IMR-90 (cell line): ENCODE measurements at regions not wholly inside any gene's neighbourhood (a gene's known extent, or its start where the extent isn't known, plus 50 kb on each side); places are given as distances from the start of the nearest gene placed in this dataset.

Experiments
- ATAC-seq: fragments of 200-7000 bp; cut with Tn5 transposase; 2 replicates; pipeline ENCODE4 v1.9.1; 2020; ENCODE audit warnings: low read depth, mild to moderate bottlenecking, moderate library complexity
- BruUV-seq: library from RNA; stranded (reverse); fragments of 400-500 nt; replicated peaks from 2 replicates; lab custom pipeline; 2021; lab: Mats Ljungman, UMichigan
- CTCF ChIA-PET: fragments of 300-600 bp; formaldehyde crosslinking; extraction: SDS; loops from one replicate; lab custom pipeline; 2021; ENCODE audit warnings: antibody characterized with exemption; lab: Yijun Ruan, JAX
- POLR2A ChIA-PET: fragments of 300-600 bp; sonication (Branson Sonifier 250); formaldehyde crosslinking; loops from one replicate; lab custom pipeline; 2022; ENCODE audit warnings: antibody characterized with exemption; ENCODE audit not compliant: unreplicated experiment; lab: Charles Lee
- DNase-seq: peaks from one replicate; pipeline ENCODE4 v3.0.0; 2013
- H2AFZ ChIP-seq: replicated peaks from 2 replicates; pipeline ENCODE3; 2013; ENCODE audit warnings: low read length, mild to moderate bottlenecking; ENCODE audit not compliant: poor library complexity
- H2AK5ac ChIP-seq: 2 replicates; pipeline ENCODE4 v1.6.1; 2013; ENCODE audit warnings: low read depth, low read length, inconsistent platforms
- H2AK9ac ChIP-seq: replicated peaks from 2 replicates; pipeline ENCODE3; 2013; ENCODE audit warnings: mild to moderate bottlenecking, low read depth, low read length, moderate library complexity; ENCODE audit not compliant: poor library complexity
- H2BK120ac ChIP-seq: 2 replicates; pipeline ENCODE4 v1.6.1; 2013; ENCODE audit warnings: low read depth, low read length, inconsistent platforms
- H2BK15ac ChIP-seq: 3 replicates; pipeline ENCODE4 v1.6.1; 2013; ENCODE audit warnings: low read depth, low read length, inconsistent platforms
- H2BK20ac ChIP-seq: 2 replicates; pipeline ENCODE4 v1.6.1; 2013; ENCODE audit warnings: low read depth, mild to moderate bottlenecking, inconsistent platforms, low read length, moderate library complexity
- H2BK5ac ChIP-seq: 2 replicates; pipeline ENCODE4 v1.6.1; 2013; ENCODE audit warnings: mild to moderate bottlenecking, low read depth, low read length, inconsistent platforms; ENCODE audit not compliant: poor library complexity, severe bottlenecking
- H3K14ac ChIP-seq: replicated peaks from 2 replicates; pipeline ENCODE4 v1.6.1; 2013; ENCODE audit warnings: low read depth, low read length, inconsistent platforms
- H3K18ac ChIP-seq: 2 replicates; pipeline ENCODE4 v1.6.1; 2013; ENCODE audit warnings: low read depth, low read length, control low read depth
- H3K23ac ChIP-seq: 2 replicates; pipeline ENCODE4 v1.6.1; 2013; ENCODE audit warnings: low read depth, low read length, inconsistent platforms
- H3K27ac ChIP-seq: 2 replicates; pipeline ENCODE4 v1.5.1; 2013; ENCODE audit warnings: mild to moderate bottlenecking, control low read depth, low read length; ENCODE audit not compliant: insufficient read depth
- H3K27me3 ChIP-seq: 2 replicates; pipeline ENCODE4 v1.6.1; 2013; ENCODE audit warnings: low read length; ENCODE audit not compliant: control insufficient read depth, insufficient read depth
- H3K36me3 ChIP-seq: 2 replicates; pipeline ENCODE4 v1.6.1; 2013; ENCODE audit warnings: low read length, mixed read lengths; ENCODE audit not compliant: control insufficient read depth, insufficient read depth
- H3K4ac ChIP-seq: 2 replicates; pipeline ENCODE4 v1.6.1; 2013; ENCODE audit warnings: low read depth, low read length, inconsistent platforms
- H3K4me1 ChIP-seq: 2 replicates; pipeline ENCODE4 v1.6.1; 2013; ENCODE audit warnings: low read length, mixed read lengths; ENCODE audit not compliant: control insufficient read depth, insufficient read depth
- H3K4me2 ChIP-seq: 2 replicates; pipeline ENCODE4 v1.6.1; 2013; ENCODE audit warnings: low read depth, mild to moderate bottlenecking, control low read depth, low read length, moderate library complexity
- H3K4me3 ChIP-seq: 2 replicates; pipeline ENCODE4 v1.5.1; 2013; ENCODE audit warnings: low read depth, mild to moderate bottlenecking, control low read depth, low read length, moderate library complexity; ENCODE audit not compliant: insufficient read depth
- H3K56ac ChIP-seq: 2 replicates; pipeline ENCODE4 v1.6.1; 2013; ENCODE audit warnings: low read length, inconsistent platforms; ENCODE audit not compliant: insufficient read depth; ENCODE audit errors: extremely low read depth
- H3K79me1 ChIP-seq, 2 experiments: 2 replicates each; pipeline ENCODE4 v1.6.1; 2013; ENCODE audit warnings: low read length in 2 of 2, inconsistent platforms in 1 of 2, low read depth in 1 of 2
- H3K9ac ChIP-seq: 2 replicates; pipeline ENCODE4 v1.6.1; 2013; ENCODE audit warnings: low read depth, low read length, control low read depth
- H3K9me1 ChIP-seq: 2 replicates; pipeline ENCODE4 v1.6.1; 2013; ENCODE audit warnings: low read length, inconsistent platforms; ENCODE audit not compliant: insufficient read depth
- H3K9me3 ChIP-seq: 2 replicates; pipeline ENCODE4 v1.6.1; 2013; ENCODE audit warnings: low read length; ENCODE audit not compliant: control insufficient read depth, insufficient read depth
- H4K20me1 ChIP-seq: 2 replicates; pipeline ENCODE4 v1.6.1; 2013; ENCODE audit warnings: low read length, inconsistent platforms; ENCODE audit not compliant: insufficient read depth
- H4K5ac ChIP-seq: 2 replicates; pipeline ENCODE4 v1.6.1; 2013; ENCODE audit warnings: mild to moderate bottlenecking, low read depth, low read length, control low read depth
- H4K8ac ChIP-seq, 2 experiments: 2 replicates each; pipeline ENCODE4 v1.6.1; 2013; ENCODE audit warnings: low read depth in 2 of 2, low read length in 2 of 2, control low read depth in 1 of 2, inconsistent platforms in 1 of 2
- H4K91ac ChIP-seq: 2 replicates; pipeline ENCODE4 v1.6.1; 2013; ENCODE audit warnings: low read depth, low read length, inconsistent platforms; ENCODE audit not compliant: insufficient read depth
- BHLHE40 ChIP-seq: fragments of 150-350 bp; IDR thresholded peaks from 2 replicates; pipeline ENCODE4 v1.6.1; 2016; ENCODE audit warnings: mild to moderate bottlenecking, low read depth, low read length
- CEBPB ChIP-seq: IDR thresholded peaks from 2 replicates; pipeline ENCODE4 v1.6.1; 2012; ENCODE audit warnings: low read depth, low read length, improper control_type of control experiment
- CHD1 ChIP-seq: IDR thresholded peaks from 2 replicates; pipeline ENCODE4 v1.6.1; 2012; ENCODE audit warnings: low read depth, low read length, improper control_type of control experiment
- FOS ChIP-seq: fragments of 150-350 bp; IDR thresholded peaks from 2 replicates; pipeline ENCODE4 v1.6.1; 2016; ENCODE audit warnings: low read depth, low read length
- MAFK ChIP-seq: IDR thresholded peaks from 2 replicates; pipeline ENCODE4 v1.6.1; 2012; ENCODE audit warnings: low read depth, low read length, improper control_type of control experiment
- MAZ ChIP-seq: IDR thresholded peaks from 2 replicates; pipeline ENCODE4 v1.6.1; 2012; ENCODE audit warnings: low read depth, mild to moderate bottlenecking, low read length, improper control_type of control experiment, moderate library complexity, borderline replicate concordance
- NFE2L2 ChIP-seq: fragments of 150-350 bp; IDR thresholded peaks from 2 replicates; pipeline ENCODE4 v1.6.1; 2016; ENCODE audit warnings: low read depth, mild to moderate bottlenecking, low read length
- RCOR1 ChIP-seq: IDR thresholded peaks from 2 replicates; pipeline ENCODE4 v1.6.1; 2012; ENCODE audit warnings: mild to moderate bottlenecking, low read length, improper control_type of control experiment; ENCODE audit not compliant: insufficient replicate concordance
- RFX5 ChIP-seq: IDR thresholded peaks from 2 replicates; pipeline ENCODE4 v1.8.0; 2012; ENCODE audit warnings: low read depth, mild to moderate bottlenecking, low read length, moderate library complexity
- SMC3 ChIP-seq: fragments of 150-350 bp; IDR thresholded peaks from 2 replicates; pipeline ENCODE4 v1.6.1; 2016; ENCODE audit warnings: low read depth, mild to moderate bottlenecking, antibody characterized with exemption, low read length, moderate library complexity
- WGBS, 2 experiments: methylation state at CpG; one replicate each; pipeline versions ENCODE4 v1.1.5 to v1.1.7; 2013; ENCODE audit warnings: missing lambda C conversion rate in 2 of 2; ENCODE audit not compliant: insufficient read length in 1 of 2; ENCODE audit errors: extremely low coverage in 2 of 2; 5-methylcytosine and 5-hydroxymethylcytosine counted together
- dilution Hi-C: fragments of 300-500 bp; cut with HindIII; formaldehyde crosslinking; loops from one replicate; pipeline ENCODE4 v1.14.3; 2018; ENCODE audit warnings: low sequenced_read_pairs; ENCODE audit not compliant: unreplicated experiment
- in situ Hi-C: fragments of 300-500 bp; cut with MboI; formaldehyde crosslinking; loops from 3 replicates; pipeline ENCODE4 v1.14.3; 2019; ENCODE audit warnings: low sequenced_read_pairs, inconsistent platforms, mixed read lengths
- intact Hi-C: fragments of 100-400 bp; cut with micrococcal nuclease; formaldehyde crosslinking; loops from 2 replicates; pipeline ENCODE4 v1.10.0; 2022
- TF ChIP-seq, protein P1 (sequence below): fragments of 150-350 bp; IDR thresholded peaks from 2 replicates; pipeline ENCODE4 v1.6.1; 2016; ENCODE audit warnings: low read depth, mild to moderate bottlenecking, low read length, moderate library complexity, borderline replicate concordance
- TF ChIP-seq, protein P2 (sequence below): fragments of 150-350 bp; IDR thresholded peaks from 2 replicates; pipeline ENCODE4 v1.6.1; 2017; ENCODE audit warnings: mild to moderate bottlenecking, antibody characterized with exemption, low read length, low read depth
- TF ChIP-seq, protein P3 (sequence below): conservative IDR thresholded peaks from 2 replicates; pipeline ENCODE4 v1.5.1; 2012; ENCODE audit warnings: mild to moderate bottlenecking, low read depth, low read length, improper control_type of control experiment

DNA sequence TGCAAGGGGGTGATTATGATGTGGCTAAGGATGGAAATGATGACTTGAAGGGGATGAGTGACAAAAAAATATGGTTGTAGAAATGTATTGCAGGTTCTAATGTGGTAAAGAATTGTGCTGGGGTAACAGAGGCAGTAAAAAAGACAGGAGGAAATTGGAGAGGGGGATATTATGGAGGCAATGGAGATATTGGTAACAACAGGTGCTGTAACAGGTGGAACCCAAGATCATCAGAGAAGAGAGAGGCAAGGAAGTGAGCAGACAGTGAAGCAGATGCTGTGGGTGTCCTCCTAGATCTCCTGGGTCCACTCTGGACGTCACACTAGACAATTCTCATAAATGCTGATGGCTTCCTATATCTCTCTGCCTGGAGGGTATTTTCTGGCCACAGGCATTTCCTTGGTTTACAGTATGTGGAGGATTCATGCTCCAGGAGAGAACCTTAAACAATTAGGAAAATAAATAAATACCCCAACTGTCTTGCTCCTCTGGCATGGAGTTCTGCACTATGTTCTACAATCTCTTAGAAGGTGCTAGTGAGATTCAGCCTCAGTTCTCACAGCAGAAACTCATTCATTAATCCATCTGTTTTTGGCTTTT is 620.3 kb upstream of the PLXNA2 start:
- Histone ChIP-seq H3K36me3 (no peaks in the 10 kb centered on the region), H3K18ac (no peak overlapping the region), H3K27ac (no peak overlapping the region), H3K14ac (no peak overlapping the region), H3K79me1 (no peaks in the 10 kb centered on the region), H3K9ac (no peak overlapping the region), H4K91ac (no peak overlapping the region), H3K27me3 (no peaks in the 10 kb centered on the region), H3K4ac (no peak overlapping the region), H4K8ac (no peak overlapping the region), H3K4me3 (no peak overlapping the region), H3K4me1 (no peaks in the 10 kb centered on the region), H3K9me3 (peaks cover 2% of the 10 kb centered on the region; the same call in 1 of the 2 replicates), H2BK5ac (no peak overlapping the region), H2BK120ac (no peak overlapping the region), H3K23ac (no peak overlapping the region), H2AK5ac (no peak overlapping the region), H2AFZ (no peak overlapping the region), H3K56ac (no peak overlapping the region), H2BK20ac (no peak overlapping the region), H4K20me1 (no peaks in the 10 kb centered on the region), H2AK9ac (no peak overlapping the region), H2BK15ac (no peak overlapping the region), H3K9me1 (no peaks in the 10 kb centered on the region), H4K5ac (no peak overlapping the region), H3K4me2 (no peak overlapping the region)
- in situ Hi-C loops: no loop called here
- intact Hi-C loops: no loop called here
- DNase-seq: no peak
- WGBS, 2 experiments: no CpG with 5 or more reads among the region's 1 CpG
- TF ChIP-seq SMC3: no peak
- no peak for TF ChIP-seq CEBPB
- TF ChIP-seq MAFK: no peak
- TF ChIP-seq CHD1: no peak
- TF ChIP-seq FOS: no peak
- TF ChIP-seq BHLHE40: no peak
- no peak for TF ChIP-seq NFE2L2
- TF ChIP-seq MAZ: no peak
- TF ChIP-seq, protein P1, sequence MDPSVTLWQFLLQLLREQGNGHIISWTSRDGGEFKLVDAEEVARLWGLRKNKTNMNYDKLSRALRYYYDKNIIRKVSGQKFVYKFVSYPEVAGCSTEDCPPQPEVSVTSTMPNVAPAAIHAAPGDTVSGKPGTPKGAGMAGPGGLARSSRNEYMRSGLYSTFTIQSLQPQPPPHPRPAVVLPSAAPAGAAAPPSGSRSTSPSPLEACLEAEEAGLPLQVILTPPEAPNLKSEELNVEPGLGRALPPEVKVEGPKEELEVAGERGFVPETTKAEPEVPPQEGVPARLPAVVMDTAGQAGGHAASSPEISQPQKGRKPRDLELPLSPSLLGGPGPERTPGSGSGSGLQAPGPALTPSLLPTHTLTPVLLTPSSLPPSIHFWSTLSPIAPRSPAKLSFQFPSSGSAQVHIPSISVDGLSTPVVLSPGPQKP: no peak
- no peak for TF ChIP-seq RFX5
- TF ChIP-seq, protein P2, sequence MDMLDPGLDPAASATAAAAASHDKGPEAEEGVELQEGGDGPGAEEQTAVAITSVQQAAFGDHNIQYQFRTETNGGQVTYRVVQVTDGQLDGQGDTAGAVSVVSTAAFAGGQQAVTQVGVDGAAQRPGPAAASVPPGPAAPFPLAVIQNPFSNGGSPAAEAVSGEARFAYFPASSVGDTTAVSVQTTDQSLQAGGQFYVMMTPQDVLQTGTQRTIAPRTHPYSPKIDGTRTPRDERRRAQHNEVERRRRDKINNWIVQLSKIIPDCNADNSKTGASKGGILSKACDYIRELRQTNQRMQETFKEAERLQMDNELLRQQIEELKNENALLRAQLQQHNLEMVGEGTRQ: no peak
- TF ChIP-seq, protein P3, sequence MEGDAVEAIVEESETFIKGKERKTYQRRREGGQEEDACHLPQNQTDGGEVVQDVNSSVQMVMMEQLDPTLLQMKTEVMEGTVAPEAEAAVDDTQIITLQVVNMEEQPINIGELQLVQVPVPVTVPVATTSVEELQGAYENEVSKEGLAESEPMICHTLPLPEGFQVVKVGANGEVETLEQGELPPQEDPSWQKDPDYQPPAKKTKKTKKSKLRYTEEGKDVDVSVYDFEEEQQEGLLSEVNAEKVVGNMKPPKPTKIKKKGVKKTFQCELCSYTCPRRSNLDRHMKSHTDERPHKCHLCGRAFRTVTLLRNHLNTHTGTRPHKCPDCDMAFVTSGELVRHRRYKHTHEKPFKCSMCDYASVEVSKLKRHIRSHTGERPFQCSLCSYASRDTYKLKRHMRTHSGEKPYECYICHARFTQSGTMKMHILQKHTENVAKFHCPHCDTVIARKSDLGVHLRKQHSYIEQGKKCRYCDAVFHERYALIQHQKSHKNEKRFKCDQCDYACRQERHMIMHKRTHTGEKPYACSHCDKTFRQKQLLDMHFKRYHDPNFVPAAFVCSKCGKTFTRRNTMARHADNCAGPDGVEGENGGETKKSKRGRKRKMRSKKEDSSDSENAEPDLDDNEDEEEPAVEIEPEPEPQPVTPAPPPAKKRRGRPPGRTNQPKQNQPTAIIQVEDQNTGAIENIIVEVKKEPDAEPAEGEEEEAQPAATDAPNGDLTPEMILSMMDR: no peak
- no peak for TF ChIP-seq RCOR1
- dilution Hi-C loops: no loop called here
- no TSS peak for BruUV-seq
- CTCF ChIA-PET: no interaction called here
- POLR2A ChIA-PET: no interaction called here
- ATAC-seq: no peak
